RWPE2 (cell line): ENCODE measurements at regions not wholly inside any gene's neighbourhood (a gene's known extent, or its start where the extent isn't known, plus 50 kb on each side); places are given as distances from the start of the nearest gene placed in this dataset.

ENCODE experiments used
- ATAC-seq: fragments of 200-7000 bp; cut with Tn5 transposase; 3 replicates; pipeline ENCODE4 v1.9.1; 2021; ENCODE audit warnings: low read depth
- DNase-seq: peaks from one replicate; pipeline ENCODE4 v3.0.0-alpha.2; 2020; ENCODE audit warnings: low spot score
- H3K27ac ChIP-seq: fragments of 450-650 bp; 2 replicates; pipeline ENCODE4 v1.5.1; 2017; ENCODE audit warnings: mild to moderate bottlenecking; ENCODE audit not compliant: poor library complexity, severe bottlenecking
- H3K27me3 ChIP-seq: fragments of 250-450 bp; sonication (Bioruptor Pico); 2 replicates; pipeline ENCODE4 v1.5.1; 2021; ENCODE audit warnings: mild to moderate bottlenecking, moderate library complexity; ENCODE audit not compliant: insufficient read depth, poor library complexity, severe bottlenecking
- H3K36me3 ChIP-seq: fragments of 250-450 bp; sonication (Bioruptor Pico); 2 replicates; pipeline ENCODE4 v1.5.1; 2020; ENCODE audit warnings: low read depth, mild to moderate bottlenecking, moderate library complexity
- H3K4me1 ChIP-seq: fragments of 250-450 bp; sonication (Bioruptor Pico); 2 replicates; pipeline ENCODE4 v1.5.1; 2021; ENCODE audit warnings: mild to moderate bottlenecking, moderate library complexity; ENCODE audit not compliant: insufficient read depth, poor library complexity, severe bottlenecking
- H3K4me3 ChIP-seq: fragments of 250-450 bp; sonication (Bioruptor Pico); 2 replicates; pipeline ENCODE4 v1.5.1; 2021; ENCODE audit warnings: mild to moderate bottlenecking, moderate library complexity; ENCODE audit not compliant: severe bottlenecking
- H3K9me3 ChIP-seq: fragments of 250-450 bp; sonication (Bioruptor Pico); 2 replicates; pipeline ENCODE4 v1.5.1; 2021; ENCODE audit warnings: mild to moderate bottlenecking, moderate library complexity; ENCODE audit not compliant: severe bottlenecking
- TF ChIP-seq, protein P1 (sequence below): fragments of 450-650 bp; IDR thresholded peaks from one replicate; pipeline ENCODE4 v1.5.1; 2017; ENCODE audit warnings: mild to moderate bottlenecking, moderate library complexity; ENCODE audit not compliant: poor library complexity, severe bottlenecking

DNA sequence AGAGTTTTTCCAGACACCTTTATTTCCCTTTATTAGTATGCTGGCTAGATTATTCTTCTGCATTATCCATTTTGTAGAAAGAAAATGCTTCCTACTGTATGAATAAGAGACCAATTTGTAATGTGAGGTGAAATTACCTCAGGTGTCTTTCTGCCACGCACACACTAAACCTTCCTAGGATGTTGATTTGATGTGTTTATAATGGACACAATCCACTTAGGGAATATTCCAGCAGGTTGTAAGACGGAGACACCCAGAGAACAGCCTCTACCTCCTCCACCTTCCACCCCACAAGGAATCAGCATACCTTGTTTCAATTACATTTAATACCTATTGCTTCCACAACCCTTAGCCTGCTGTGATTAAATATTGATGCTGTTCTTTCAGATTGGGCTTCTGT, 379.1 kb upstream of the KIRREL3 start:
- DNase-seq (no peak), ATAC-seq (no peak)
- H3K9me3 ChIP-seq, result no peaks in the 10 kb centered on the region
- H3K36me3 ChIP-seq, result no peaks in the 10 kb centered on the region
- H3K27ac ChIP-seq, result no peak overlapping the region
- no peaks in the 10 kb centered on the region for H3K4me1 ChIP-seq
- no peaks in the 10 kb centered on the region for H3K27me3 ChIP-seq
- no peak overlapping the region for H3K4me3 ChIP-seq
- TF ChIP-seq, protein P1, sequence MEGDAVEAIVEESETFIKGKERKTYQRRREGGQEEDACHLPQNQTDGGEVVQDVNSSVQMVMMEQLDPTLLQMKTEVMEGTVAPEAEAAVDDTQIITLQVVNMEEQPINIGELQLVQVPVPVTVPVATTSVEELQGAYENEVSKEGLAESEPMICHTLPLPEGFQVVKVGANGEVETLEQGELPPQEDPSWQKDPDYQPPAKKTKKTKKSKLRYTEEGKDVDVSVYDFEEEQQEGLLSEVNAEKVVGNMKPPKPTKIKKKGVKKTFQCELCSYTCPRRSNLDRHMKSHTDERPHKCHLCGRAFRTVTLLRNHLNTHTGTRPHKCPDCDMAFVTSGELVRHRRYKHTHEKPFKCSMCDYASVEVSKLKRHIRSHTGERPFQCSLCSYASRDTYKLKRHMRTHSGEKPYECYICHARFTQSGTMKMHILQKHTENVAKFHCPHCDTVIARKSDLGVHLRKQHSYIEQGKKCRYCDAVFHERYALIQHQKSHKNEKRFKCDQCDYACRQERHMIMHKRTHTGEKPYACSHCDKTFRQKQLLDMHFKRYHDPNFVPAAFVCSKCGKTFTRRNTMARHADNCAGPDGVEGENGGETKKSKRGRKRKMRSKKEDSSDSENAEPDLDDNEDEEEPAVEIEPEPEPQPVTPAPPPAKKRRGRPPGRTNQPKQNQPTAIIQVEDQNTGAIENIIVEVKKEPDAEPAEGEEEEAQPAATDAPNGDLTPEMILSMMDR, result no peak

- DNase-seq (no peak), ATAC-seq (no peak)
- Histone ChIP-seq H3K36me3 (no peaks in the 10 kb centered on the region), H3K27ac (no peak overlapping the region), H3K27me3 (no peaks in the 10 kb centered on the region), H3K4me1 (no peaks in the 10 kb centered on the region), H3K9me3 (no peaks in the 10 kb centered on the region), H3K4me3 (no peak overlapping the region)
- TF ChIP-seq, protein P1, result no peak
Observed at GRCh38 chr11:127376301-127376700, 375.7 kb upstream of the KIRREL3 start.

- H3K36me3 ChIP-seq, result no peaks in the 10 kb centered on the region
- H3K9me3 ChIP-seq, result no peaks in the 10 kb centered on the region
- H3K4me1 ChIP-seq, result no peaks in the 10 kb centered on the region
- DNase-seq (no peak), ATAC-seq (no peak)
- H3K27me3 ChIP-seq, result no peaks in the 10 kb centered on the region
- no peak overlapping the region for H3K4me3 ChIP-seq
- TF ChIP-seq, protein P1, result no peak
- H3K27ac ChIP-seq, result no peak overlapping the region
Observed at GRCh38 chr11:127369356-127369755, 368.8 kb upstream of the KIRREL3 start.

- TF ChIP-seq, protein P1, result no peak
- no peak for DNase-seq
- Histone ChIP-seq H3K27me3 (peaks cover 10% of the 10 kb centered on the region), H3K36me3 (no peaks in the 10 kb centered on the region), H3K4me1 (no peaks in the 10 kb centered on the region), H3K27ac (no peak overlapping the region), H3K4me3 (no peak overlapping the region), H3K9me3 (no peaks in the 10 kb centered on the region)
- ATAC-seq, result no peak
Observed at GRCh38 chr11:127362754-127363308, 362.3 kb upstream of the KIRREL3 start.

DNA sequence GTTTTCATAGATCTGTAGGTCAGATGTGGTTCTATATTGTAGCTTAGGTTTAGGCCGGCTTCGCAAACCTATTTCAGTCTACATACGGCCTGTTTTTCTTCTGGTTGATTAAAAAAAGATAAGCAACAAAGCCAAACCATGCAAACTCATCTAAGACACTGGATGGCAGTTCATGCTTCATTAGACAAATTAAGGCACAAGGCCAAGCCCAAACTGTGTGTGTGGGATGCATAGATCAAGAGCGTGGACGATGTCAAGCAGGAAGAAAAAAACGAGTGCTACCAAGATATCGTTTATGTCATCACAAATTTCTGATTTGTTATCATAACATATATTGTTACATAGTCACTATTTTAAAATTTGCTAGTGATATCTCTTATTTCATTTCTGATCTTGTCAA, 357.6 kb upstream of the KIRREL3 start:
- no peak overlapping the region for H3K27ac ChIP-seq

More for the DNA sequence above, 357.6 kb upstream of the KIRREL3 start:
- Histone ChIP-seq H3K9me3 (no peaks in the 10 kb centered on the region), H3K4me3 (no peak overlapping the region), H3K4me1 (no peaks in the 10 kb centered on the region), H3K36me3 (no peaks in the 10 kb centered on the region), H3K27me3 (peaks cover 13% of the 10 kb centered on the region)
- no peak for ATAC-seq
- TF ChIP-seq, protein P1, result no peak
- no peak for DNase-seq
